KMS-11 (cell line): ENCODE measurements at regions not wholly inside any gene's neighbourhood (a gene's known extent, or its start where the extent isn't known, plus 50 kb on each side); places are given as distances from the start of the nearest gene placed in this dataset.

ENCODE experiments used
- H2AFZ ChIP-seq: fragments of 200-600 bp; sonication (generic); 2 replicates; pipeline ENCODE4 v1.6.1; 2016; ENCODE audit warnings: antibody characterized with exemption, mixed run types, low read depth
- H3K27ac ChIP-seq: fragments of 200-600 bp; sonication (generic); 2 replicates; pipeline ENCODE4 v1.6.1; 2016; ENCODE audit warnings: mild to moderate bottlenecking, mixed run types
- H3K27me3 ChIP-seq: fragments of 200-600 bp; sonication (generic); 2 replicates; pipeline ENCODE4 v1.6.1; 2017; ENCODE audit warnings: mild to moderate bottlenecking, low read depth, mixed run types, moderate library complexity; ENCODE audit not compliant: insufficient read depth
- H3K36me3 ChIP-seq: fragments of 200-600 bp; sonication (generic); 2 replicates; pipeline ENCODE4 v1.6.1; 2017; ENCODE audit warnings: mild to moderate bottlenecking, mixed run types; ENCODE audit not compliant: insufficient read depth
- H3K4me1 ChIP-seq: fragments of 200-600 bp; sonication (generic); 2 replicates; pipeline ENCODE4 v1.6.1; 2016; ENCODE audit warnings: mild to moderate bottlenecking, low read depth, mixed run types; ENCODE audit not compliant: poor library complexity, severe bottlenecking
- H3K4me2 ChIP-seq: fragments of 200-600 bp; sonication (generic); 2 replicates; pipeline ENCODE4 v1.7.0; 2016; ENCODE audit warnings: mild to moderate bottlenecking, mixed run types
- H3K4me3 ChIP-seq: fragments of 200-600 bp; sonication (generic); IDR thresholded peaks from 2 replicates; pipeline ENCODE4 v1.6.1; 2017; ENCODE audit warnings: low read depth, low read length, mixed read lengths; ENCODE audit not compliant: insufficient read depth
- H3K79me2 ChIP-seq: fragments of 200-600 bp; sonication (generic); 2 replicates; pipeline ENCODE4 v1.6.1; 2016; ENCODE audit warnings: low read depth, mixed run types; ENCODE audit not compliant: insufficient read depth
- H3K9ac ChIP-seq: fragments of 200-600 bp; sonication (generic); 2 replicates; pipeline ENCODE4 v1.6.1; 2016; ENCODE audit warnings: mild to moderate bottlenecking, mixed run types
- H4K20me1 ChIP-seq: fragments of 200-600 bp; sonication (generic); 2 replicates; pipeline ENCODE4 v1.6.1; 2016; ENCODE audit warnings: mild to moderate bottlenecking, mixed run types; ENCODE audit not compliant: insufficient read depth
- TF ChIP-seq, protein P1 (sequence below): fragments of 200-600 bp; sonication (generic); conservative IDR thresholded peaks from 2 replicates; pipeline ENCODE4 v1.6.1; 2017; ENCODE audit warnings: low read depth, mild to moderate bottlenecking, antibody characterized with exemption, low read length, moderate library complexity, mixed read lengths

DNA sequence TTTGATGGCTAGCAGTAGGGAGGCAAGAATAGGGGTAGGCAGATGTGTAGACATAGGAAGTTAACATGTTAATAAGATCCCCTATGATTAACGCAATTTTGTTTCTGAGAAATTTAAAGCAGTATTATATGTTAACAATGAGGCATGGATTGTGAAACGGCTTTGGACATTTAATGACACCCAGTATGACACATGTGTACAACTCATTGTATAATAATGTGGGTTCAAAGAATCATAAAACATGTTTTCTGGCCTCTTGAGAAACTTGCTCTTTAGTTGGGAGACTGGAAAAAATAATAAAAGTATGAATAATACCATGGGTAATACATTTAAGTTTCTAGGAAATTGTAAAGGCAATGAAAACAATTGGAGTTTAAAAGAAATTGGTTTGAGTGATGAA lies 332.1 kb upstream of the CDH20 start:
- Histone ChIP-seq H3K4me3 (no peak overlapping the region), H3K9ac (no peak overlapping the region), H3K4me1 (no peaks in the 10 kb centered on the region), H3K36me3 (no peaks in the 10 kb centered on the region), H3K4me2 (no peak overlapping the region), H3K79me2 (no peaks in the 10 kb centered on the region), H4K20me1 (no peaks in the 10 kb centered on the region), H3K27me3 (no peaks in the 10 kb centered on the region), H2AFZ (no peak overlapping the region), H3K27ac (no peak overlapping the region)
- TF ChIP-seq, protein P1, sequence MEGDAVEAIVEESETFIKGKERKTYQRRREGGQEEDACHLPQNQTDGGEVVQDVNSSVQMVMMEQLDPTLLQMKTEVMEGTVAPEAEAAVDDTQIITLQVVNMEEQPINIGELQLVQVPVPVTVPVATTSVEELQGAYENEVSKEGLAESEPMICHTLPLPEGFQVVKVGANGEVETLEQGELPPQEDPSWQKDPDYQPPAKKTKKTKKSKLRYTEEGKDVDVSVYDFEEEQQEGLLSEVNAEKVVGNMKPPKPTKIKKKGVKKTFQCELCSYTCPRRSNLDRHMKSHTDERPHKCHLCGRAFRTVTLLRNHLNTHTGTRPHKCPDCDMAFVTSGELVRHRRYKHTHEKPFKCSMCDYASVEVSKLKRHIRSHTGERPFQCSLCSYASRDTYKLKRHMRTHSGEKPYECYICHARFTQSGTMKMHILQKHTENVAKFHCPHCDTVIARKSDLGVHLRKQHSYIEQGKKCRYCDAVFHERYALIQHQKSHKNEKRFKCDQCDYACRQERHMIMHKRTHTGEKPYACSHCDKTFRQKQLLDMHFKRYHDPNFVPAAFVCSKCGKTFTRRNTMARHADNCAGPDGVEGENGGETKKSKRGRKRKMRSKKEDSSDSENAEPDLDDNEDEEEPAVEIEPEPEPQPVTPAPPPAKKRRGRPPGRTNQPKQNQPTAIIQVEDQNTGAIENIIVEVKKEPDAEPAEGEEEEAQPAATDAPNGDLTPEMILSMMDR = no peak

DNA sequence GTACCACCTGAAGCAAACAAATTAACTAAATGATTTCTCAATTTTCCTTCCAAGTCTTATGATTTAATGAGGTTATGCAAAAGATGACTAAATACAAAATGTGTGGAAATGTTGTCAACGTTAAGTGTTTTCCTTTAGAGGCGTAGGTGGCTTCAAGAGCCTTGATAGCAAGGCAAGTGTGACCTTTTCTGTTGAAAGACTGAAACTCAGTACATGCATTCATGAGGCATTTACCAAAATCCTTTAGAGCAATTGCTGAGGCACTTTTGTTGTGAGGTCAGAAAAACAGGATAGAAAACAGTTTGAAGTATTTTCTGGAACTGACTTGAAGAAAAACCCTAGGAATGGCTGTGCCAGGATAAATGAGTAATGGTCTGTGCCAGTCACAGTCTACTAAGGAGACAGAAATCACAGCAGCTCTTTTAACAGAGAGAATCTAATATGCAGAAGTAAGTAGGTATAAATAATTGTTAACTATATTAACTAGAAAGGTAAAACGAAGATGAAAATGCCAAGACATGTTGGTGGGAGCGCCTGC lies 326.5 kb upstream of the CDH20 start:
- H3K4me2 ChIP-seq = no peak overlapping the region
- H3K4me3 ChIP-seq = no peak overlapping the region
- no peaks in the 10 kb centered on the region for H3K36me3 ChIP-seq
- no peak overlapping the region for H3K9ac ChIP-seq
- H3K27me3 ChIP-seq = no peaks in the 10 kb centered on the region
- H3K27ac ChIP-seq = no peak overlapping the region
- H3K79me2 ChIP-seq = no peaks in the 10 kb centered on the region
- no peaks in the 10 kb centered on the region for H3K4me1 ChIP-seq
- TF ChIP-seq, protein P1 = no peak
- no peaks in the 10 kb centered on the region for H4K20me1 ChIP-seq
- no peak overlapping the region for H2AFZ ChIP-seq

DNA sequence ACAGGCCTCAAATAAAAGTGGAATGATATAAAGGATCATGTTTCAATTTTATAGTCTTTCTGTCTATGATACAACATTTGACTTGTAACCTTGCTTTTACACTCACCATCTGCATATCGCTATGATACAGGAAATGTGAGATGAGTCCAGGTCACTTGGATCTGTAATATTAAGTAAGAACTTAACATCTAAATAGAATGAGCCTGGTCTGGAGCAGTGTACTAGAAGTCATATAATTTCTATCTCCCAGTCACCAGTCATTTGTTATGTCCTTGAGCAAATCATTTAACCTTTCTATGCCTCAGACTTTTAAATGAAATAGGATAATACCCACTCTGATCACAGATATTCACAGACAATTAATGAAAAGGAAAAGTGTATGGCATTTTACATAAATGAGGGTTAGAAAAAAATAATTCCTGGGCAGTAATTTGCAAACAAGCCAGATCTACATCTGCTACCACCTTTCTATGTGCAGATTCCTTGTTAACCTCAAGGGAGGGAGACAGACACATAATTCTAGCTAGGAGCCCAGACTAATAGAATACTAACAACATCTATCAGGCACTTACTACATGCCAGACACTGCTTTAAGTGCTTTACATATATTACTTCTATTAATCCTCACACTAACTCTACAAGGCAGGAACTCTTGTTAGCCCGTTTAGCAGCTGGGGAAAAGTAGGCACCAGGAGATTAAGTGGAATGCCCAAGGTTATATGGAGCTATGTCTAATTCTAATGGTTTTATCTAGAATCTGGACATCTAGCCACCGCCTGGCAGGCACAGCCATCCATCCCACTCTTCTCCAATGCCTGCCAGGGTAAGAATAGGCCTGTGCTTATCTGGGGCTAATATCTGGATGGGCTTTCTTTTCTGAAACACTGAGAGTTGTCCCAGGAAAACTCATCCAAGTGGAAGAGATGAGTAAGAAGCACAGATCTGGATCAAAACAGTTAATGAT lies 313.6 kb upstream of the CDH20 start:
- no peaks in the 10 kb centered on the region for H3K27me3 ChIP-seq
- H4K20me1 ChIP-seq = no peaks in the 10 kb centered on the region
- TF ChIP-seq, protein P1 = no peak
- H3K36me3 ChIP-seq = no peaks in the 10 kb centered on the region
- no peak overlapping the region for H3K4me2 ChIP-seq
- no peak overlapping the region for H3K9ac ChIP-seq
- H2AFZ ChIP-seq = no peak overlapping the region
- no peaks in the 10 kb centered on the region for H3K79me2 ChIP-seq
- H3K4me1 ChIP-seq = no peaks in the 10 kb centered on the region
- no peak overlapping the region for H3K4me3 ChIP-seq
- no peak overlapping the region for H3K27ac ChIP-seq

DNA sequence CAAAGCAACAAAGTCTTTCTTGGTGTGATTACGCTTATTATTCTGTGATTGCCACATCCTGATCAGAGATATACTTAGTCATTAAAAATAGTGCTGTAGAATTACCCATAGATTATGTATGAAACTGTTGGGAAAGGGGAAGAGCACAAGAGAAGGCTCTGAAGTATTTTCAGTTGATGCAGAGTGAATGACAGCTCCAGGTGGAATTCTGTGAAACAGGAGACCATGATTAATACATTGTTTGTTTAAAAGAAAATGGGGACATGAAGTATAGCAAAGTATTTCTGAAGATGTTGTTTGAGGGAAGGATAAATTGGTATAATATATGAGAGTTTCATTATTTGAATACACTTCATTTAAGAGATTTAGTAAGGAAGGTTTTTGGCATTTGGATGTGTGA lies 307.6 kb upstream of the CDH20 start:
- Histone ChIP-seq H4K20me1 (no peaks in the 10 kb centered on the region), H3K27me3 (no peaks in the 10 kb centered on the region), H3K27ac (no peak overlapping the region), H3K9ac (no peak overlapping the region), H3K4me1 (no peaks in the 10 kb centered on the region), H3K4me2 (no peak overlapping the region), H3K4me3 (no peak overlapping the region), H3K79me2 (no peaks in the 10 kb centered on the region), H2AFZ (no peak overlapping the region), H3K36me3 (no peaks in the 10 kb centered on the region)
- TF ChIP-seq, protein P1 = no peak
